ENCODE measurements at regions not wholly inside any gene's neighbourhood (a gene's known extent, or its start where the extent isn't known, plus 50 kb on each side); places are given as distances from the start of the nearest gene placed in this dataset.

DNA sequence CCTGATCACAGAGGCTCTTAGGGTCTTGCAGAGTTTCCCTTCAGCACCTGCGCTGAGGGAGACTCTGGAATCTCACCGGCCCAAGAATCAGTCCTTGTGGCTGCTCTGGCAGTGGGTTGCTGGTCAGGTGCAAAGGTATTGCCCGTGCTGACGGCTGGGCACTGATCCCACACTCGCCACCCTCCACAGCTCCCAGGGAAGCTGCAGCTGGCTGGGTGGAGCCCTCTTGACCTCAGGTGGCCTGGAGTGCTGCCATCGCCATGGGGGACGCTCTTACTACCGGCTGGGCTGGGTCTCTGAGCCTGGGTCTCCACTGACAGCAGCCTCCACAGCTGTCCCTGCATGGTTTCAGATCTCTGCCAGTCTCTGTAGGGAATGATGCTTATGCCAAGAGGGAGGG is 52.6 kb upstream of the EPHB3 start:
- DNase-seq (ENCODE audit: low read depth, low spot score): no peak
- TF ChIP-seq BHLHE40 (IDR thresholded peaks at IDR 0.05; ENCODE audit: borderline replicate concordance in 1 of 2, low read depth in 2 of 2, low read length in 1 of 2) (no peak), BRCA1 (IDR thresholded peaks at IDR 0.05; ENCODE audit: low read depth, low read length) (no peak), FOXK2 (IDR thresholded peaks at IDR 0.05) (no peak), NFIC (IDR thresholded peaks at IDR 0.05; ENCODE audit: low read depth, low read length) (no peak), HDAC6 (IDR thresholded peaks at IDR 0.05; ENCODE audit: unreplicated experiment) (no peak), MEF2B (IDR thresholded peaks at IDR 0.05; ENCODE audit: partially characterized antibody, poor library complexity, severe bottlenecking) (no peak), IKZF1 (conservative IDR thresholded peaks at IDR 0.05) (no peak), FOXM1 (IDR thresholded peaks at IDR 0.05; ENCODE audit: low read depth, low read length) (no peak), ATF2 (IDR thresholded peaks at IDR 0.05; ENCODE audit: low read length) (no peak), MXI1 (IDR thresholded peaks at IDR 0.05; ENCODE audit: low read depth, low read length) (no peak), POLR2A (IDR thresholded peaks at IDR 0.05; ENCODE audit: low read depth, low read length) (no peak), EZH2 (IDR thresholded peaks at IDR 0.05; ENCODE audit: borderline replicate concordance, control insufficient read depth, low read depth, low read length) (no peak), SMC3 (IDR thresholded peaks at IDR 0.05; ENCODE audit: borderline replicate concordance, low read length) (no peak), TCF3 (IDR thresholded peaks at IDR 0.05; ENCODE audit: borderline replicate concordance, insufficient read depth, low read depth, low read length) (no peak)
- TF ChIP-seq, protein P1, sequence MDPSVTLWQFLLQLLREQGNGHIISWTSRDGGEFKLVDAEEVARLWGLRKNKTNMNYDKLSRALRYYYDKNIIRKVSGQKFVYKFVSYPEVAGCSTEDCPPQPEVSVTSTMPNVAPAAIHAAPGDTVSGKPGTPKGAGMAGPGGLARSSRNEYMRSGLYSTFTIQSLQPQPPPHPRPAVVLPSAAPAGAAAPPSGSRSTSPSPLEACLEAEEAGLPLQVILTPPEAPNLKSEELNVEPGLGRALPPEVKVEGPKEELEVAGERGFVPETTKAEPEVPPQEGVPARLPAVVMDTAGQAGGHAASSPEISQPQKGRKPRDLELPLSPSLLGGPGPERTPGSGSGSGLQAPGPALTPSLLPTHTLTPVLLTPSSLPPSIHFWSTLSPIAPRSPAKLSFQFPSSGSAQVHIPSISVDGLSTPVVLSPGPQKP (IDR thresholded peaks at IDR 0.05; ENCODE audit: low read depth, low read length): no peak
- TF ChIP-seq, protein P2, sequence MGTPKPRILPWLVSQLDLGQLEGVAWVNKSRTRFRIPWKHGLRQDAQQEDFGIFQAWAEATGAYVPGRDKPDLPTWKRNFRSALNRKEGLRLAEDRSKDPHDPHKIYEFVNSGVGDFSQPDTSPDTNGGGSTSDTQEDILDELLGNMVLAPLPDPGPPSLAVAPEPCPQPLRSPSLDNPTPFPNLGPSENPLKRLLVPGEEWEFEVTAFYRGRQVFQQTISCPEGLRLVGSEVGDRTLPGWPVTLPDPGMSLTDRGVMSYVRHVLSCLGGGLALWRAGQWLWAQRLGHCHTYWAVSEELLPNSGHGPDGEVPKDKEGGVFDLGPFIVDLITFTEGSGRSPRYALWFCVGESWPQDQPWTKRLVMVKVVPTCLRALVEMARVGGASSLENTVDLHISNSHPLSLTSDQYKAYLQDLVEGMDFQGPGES (IDR thresholded peaks at IDR 0.05): no peak
- Histone ChIP-seq H3K4me2 (ENCODE audit: control insufficient read depth, insufficient read depth) (no peak overlapping the region), H3K36me3 (ENCODE audit: control insufficient read depth in 2 of 2, insufficient read depth in 2 of 2, low read length in 1 of 2) (no peaks in the 10 kb centered on the region), H2AFZ (ENCODE audit: control insufficient read depth, low read depth, low read length) (no peak overlapping the region), H4K20me1 (ENCODE audit: control insufficient read depth, insufficient read depth) (no peaks in the 10 kb centered on the region), H3K79me2 (ENCODE audit: control insufficient read depth, insufficient read depth, low read length) (no peaks in the 10 kb centered on the region), H3K4me1 (ENCODE audit: control insufficient read depth, insufficient read depth, low read length) (no peaks in the 10 kb centered on the region), H3K27ac (ENCODE audit: control insufficient read depth, insufficient read depth) (no peak overlapping the region), H3K9ac (ENCODE audit: control insufficient read depth, insufficient read depth, low read length) (no peak overlapping the region), H3K27me3 (replicated peaks in 1 of 2; ENCODE audit: control insufficient read depth in 2 of 2, insufficient read depth in 2 of 2, low read length in 1 of 2) (peaks cover 2 to 14% of the 10 kb centered on the region in 2 experiments), H3K9me3 (replicated peaks; ENCODE audit: control insufficient read depth, insufficient read depth, low read length) (no peaks in the 10 kb centered on the region), H3K4me3 (no peak overlapping the region)
- ATAC-seq: no peak
- FAIRE-seq: no peak
- POLR2A ChIA-PET: no interaction called here
- RAD21 ChIA-PET (ENCODE audit: unreplicated experiment): no interaction called here
- CTCF ChIA-PET: no interaction called here
- SMC1A ChIA-PET (ENCODE audit: uncharacterized antibody, unreplicated experiment): no interaction called here
- in situ Hi-C loops (cut with MboI): no loop called here
- intact Hi-C loops (cut with micrococcal nuclease; ENCODE audit: unreplicated experiment): no loop called here
- no TSS peak for BruUV-seq (replicated peaks)
- 36% methylated on average over 8 of the region's 8 CpGs for WGBS (ENCODE audit: insufficient coverage, insufficient replicate concordance, low lambda C conversion rate, missing lambda C conversion rate)
